ENCODE measurements at regions not wholly inside any gene's neighbourhood (a gene's known extent, or its start where the extent isn't known, plus 50 kb on each side); places are given as distances from the start of the nearest gene placed in this dataset.

DNA sequence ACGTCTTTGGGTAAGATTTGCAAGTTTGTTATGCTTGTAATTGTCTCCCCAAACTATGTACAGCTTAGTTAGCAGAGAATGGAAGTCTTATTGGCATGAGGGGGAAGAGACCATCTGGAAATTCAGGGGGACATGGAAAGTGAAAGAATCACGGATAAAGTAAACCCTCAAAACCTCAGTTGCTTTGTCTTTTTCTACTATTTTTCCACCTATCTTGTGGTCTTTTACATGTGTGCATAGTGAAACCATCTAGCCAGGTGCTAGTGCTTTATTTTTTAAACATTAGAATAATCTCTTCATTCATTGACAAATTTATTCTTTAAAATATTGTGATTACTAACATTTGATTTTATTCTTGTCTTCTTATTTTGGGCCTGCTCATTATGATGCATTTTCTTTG is 441.1 kb upstream of the RORB start:
- no peak for TF ChIP-seq POLR2A (IDR thresholded peaks at IDR 0.05)
- TF ChIP-seq, protein P1, sequence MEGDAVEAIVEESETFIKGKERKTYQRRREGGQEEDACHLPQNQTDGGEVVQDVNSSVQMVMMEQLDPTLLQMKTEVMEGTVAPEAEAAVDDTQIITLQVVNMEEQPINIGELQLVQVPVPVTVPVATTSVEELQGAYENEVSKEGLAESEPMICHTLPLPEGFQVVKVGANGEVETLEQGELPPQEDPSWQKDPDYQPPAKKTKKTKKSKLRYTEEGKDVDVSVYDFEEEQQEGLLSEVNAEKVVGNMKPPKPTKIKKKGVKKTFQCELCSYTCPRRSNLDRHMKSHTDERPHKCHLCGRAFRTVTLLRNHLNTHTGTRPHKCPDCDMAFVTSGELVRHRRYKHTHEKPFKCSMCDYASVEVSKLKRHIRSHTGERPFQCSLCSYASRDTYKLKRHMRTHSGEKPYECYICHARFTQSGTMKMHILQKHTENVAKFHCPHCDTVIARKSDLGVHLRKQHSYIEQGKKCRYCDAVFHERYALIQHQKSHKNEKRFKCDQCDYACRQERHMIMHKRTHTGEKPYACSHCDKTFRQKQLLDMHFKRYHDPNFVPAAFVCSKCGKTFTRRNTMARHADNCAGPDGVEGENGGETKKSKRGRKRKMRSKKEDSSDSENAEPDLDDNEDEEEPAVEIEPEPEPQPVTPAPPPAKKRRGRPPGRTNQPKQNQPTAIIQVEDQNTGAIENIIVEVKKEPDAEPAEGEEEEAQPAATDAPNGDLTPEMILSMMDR (IDR thresholded peaks at IDR 0.05 in 4 of 5, conservative IDR thresholded peaks at IDR 0.05 in 1 of 5): no peak

Measured in gastrocnemius medialis (tissue), 4 donors.